ENCODE measurements at regions not wholly inside any gene's neighbourhood (a gene's known extent, or its start where the extent isn't known, plus 50 kb on each side); places are given as distances from the start of the nearest gene placed in this dataset.

GRCh38 chr4:115430024-115430423 is 316.6 kb upstream of the NDST4 start:
- no peaks in the 10 kb centered on the region for H3K36me3 ChIP-seq (ENCODE audit: control insufficient read depth in 2 of 3, insufficient read depth in 3 of 3, low read length in 3 of 3)
- FAIRE-seq = no peak

GRCh38 chr4:115428455-115428854 is 315.0 kb upstream of the NDST4 start:
- no peak for TF ChIP-seq CTCF (IDR thresholded peaks at IDR 0.05; ENCODE audit: borderline replicate concordance, extremely low read depth, insufficient read depth)
- no peak for FAIRE-seq

More at GRCh38 chr4:115430024-115430423, 316.6 kb upstream of the NDST4 start:
- Histone ChIP-seq H3K4me1 (ENCODE audit: control insufficient read depth in 2 of 3, insufficient read depth in 2 of 3, low read depth in 1 of 3, low read length in 3 of 3) (no peaks in the 10 kb centered on the region), H3K27me3 (ENCODE audit: control insufficient read depth, insufficient read depth, low read length) (no peaks in the 10 kb centered on the region), H3K9me3 (ENCODE audit: control insufficient read depth in 2 of 3, insufficient read depth in 1 of 3, low read length in 3 of 3) (no peaks in the 10 kb centered on the region), H3K4me3 (ENCODE audit: low read length in 3 of 3) (no peak overlapping the region), H3K9ac (ENCODE audit: low read length in 3 of 3) (no peak overlapping the region), H3K27ac (ENCODE audit: low read depth in 2 of 2, low read length in 2 of 2) (no peak overlapping the region)
- DNase-seq = no peak
- intact Hi-C loops (cut with DNase I) = no loop called here
- no peak for TF ChIP-seq CTCF (IDR thresholded peaks at IDR 0.05; ENCODE audit: borderline replicate concordance, extremely low read depth, insufficient read depth)

GRCh38 chr4:115424852-115425251 is 311.4 kb upstream of the NDST4 start:
- H3K4me1 ChIP-seq (ENCODE audit: control insufficient read depth in 2 of 3, insufficient read depth in 2 of 3, low read depth in 1 of 3, low read length in 3 of 3) = no peaks in the 10 kb centered on the region
- no peaks in the 10 kb centered on the region for H3K36me3 ChIP-seq (ENCODE audit: control insufficient read depth in 2 of 3, insufficient read depth in 3 of 3, low read length in 3 of 3)
- peaks cover 0 to 1% (median 0%) of the 10 kb centered on the region in 3 donors for H3K9me3 ChIP-seq (ENCODE audit: control insufficient read depth in 2 of 3, insufficient read depth in 1 of 3, low read length in 3 of 3)
- H3K27me3 ChIP-seq (ENCODE audit: control insufficient read depth, insufficient read depth, low read length) = no peaks in the 10 kb centered on the region
- H3K27ac ChIP-seq (ENCODE audit: low read depth in 2 of 2, low read length in 2 of 2) = no peak overlapping the region
- intact Hi-C loops (cut with DNase I) = no loop called here
- H3K4me3 ChIP-seq (ENCODE audit: low read length in 3 of 3) = no peak overlapping the region
- no peak for TF ChIP-seq CTCF (IDR thresholded peaks at IDR 0.05; ENCODE audit: borderline replicate concordance, extremely low read depth, insufficient read depth)
- no peak for FAIRE-seq
- DNase-seq = no peak
- H3K9ac ChIP-seq (ENCODE audit: low read length in 3 of 3) = no peak overlapping the region

More at GRCh38 chr4:115428455-115428854, 315.0 kb upstream of the NDST4 start:
- Histone ChIP-seq H3K9me3 (ENCODE audit: control insufficient read depth in 2 of 3, insufficient read depth in 1 of 3, low read length in 3 of 3) (no peaks in the 10 kb centered on the region), H3K27me3 (ENCODE audit: control insufficient read depth, insufficient read depth, low read length) (no peaks in the 10 kb centered on the region), H3K4me3 (ENCODE audit: low read length in 3 of 3) (no peak overlapping the region), H3K4me1 (ENCODE audit: control insufficient read depth in 2 of 3, insufficient read depth in 2 of 3, low read depth in 1 of 3, low read length in 3 of 3) (no peaks in the 10 kb centered on the region), H3K36me3 (ENCODE audit: control insufficient read depth in 2 of 3, insufficient read depth in 3 of 3, low read length in 3 of 3) (no peaks in the 10 kb centered on the region), H3K27ac (ENCODE audit: low read depth in 2 of 2, low read length in 2 of 2) (no peak overlapping the region), H3K9ac (ENCODE audit: low read length in 3 of 3) (no peak overlapping the region)
- no peak for DNase-seq
- intact Hi-C loops (cut with DNase I) = no loop called here

Data from kidney (tissue), 13 donors.